ENCODE measurements at regions not wholly inside any gene's neighbourhood (a gene's known extent, or its start where the extent isn't known, plus 50 kb on each side); places are given as distances from the start of the nearest gene placed in this dataset.

DNA sequence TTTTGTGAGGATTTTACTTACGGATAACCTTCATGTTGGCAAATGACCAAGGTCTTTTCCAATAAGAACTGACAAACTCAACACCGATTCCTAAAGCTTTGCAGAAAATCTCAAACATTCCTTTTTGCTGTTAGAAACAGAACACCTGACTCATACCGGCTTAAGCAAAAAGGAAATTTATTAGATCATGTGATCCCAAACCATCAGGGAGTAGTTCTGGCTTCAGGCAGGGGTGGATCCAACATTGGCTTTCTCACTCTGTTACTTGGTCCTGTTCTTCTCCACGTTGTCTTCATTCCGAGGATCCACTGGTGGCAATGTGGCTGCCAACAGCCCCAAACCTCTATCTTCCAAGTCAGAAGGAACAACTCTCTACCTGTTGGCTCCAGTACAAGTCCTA, 95.9 kb upstream of the PMEPA1 start:
- DNase-seq, result no peak
- H3K9me3 Mint-ChIP-seq, result no peaks in the 10 kb centered on the region
- no peaks in the 10 kb centered on the region for H3K36me3 Mint-ChIP-seq
- no peak overlapping the region for H3K27ac Mint-ChIP-seq
- no peaks in the 10 kb centered on the region for H3K4me1 Mint-ChIP-seq
- no peaks in the 10 kb centered on the region for H3K27me3 Mint-ChIP-seq
- no peak overlapping the region for H3K4me3 Mint-ChIP-seq

- no peak for DNase-seq
- no peaks in the 10 kb centered on the region for H3K27me3 Mint-ChIP-seq
- H3K36me3 Mint-ChIP-seq, result no peaks in the 10 kb centered on the region
- H3K4me3 Mint-ChIP-seq, result no peak overlapping the region
- H3K9me3 Mint-ChIP-seq, result no peaks in the 10 kb centered on the region
- H3K4me1 Mint-ChIP-seq, result no peaks in the 10 kb centered on the region
- no peak overlapping the region for H3K27ac Mint-ChIP-seq
Observed at GRCh38 chr20:57804470-57805250, 94.8 kb upstream of the PMEPA1 start.

GRCh38 chr20:57803508-57804005, 93.7 kb upstream of the PMEPA1 start:
- no peak for DNase-seq
- Mint-ChIP-seq H3K27ac (no peak overlapping the region), H3K9me3 (no peaks in the 10 kb centered on the region)

GRCh38 chr20:57802765-57803507, 93.1 kb upstream of the PMEPA1 start:
- no peak for DNase-seq
- Mint-ChIP-seq H3K4me3 (no peak overlapping the region), H3K27me3 (no peaks in the 10 kb centered on the region), H3K36me3 (no peaks in the 10 kb centered on the region), H3K9me3 (no peaks in the 10 kb centered on the region), H3K4me1 (no peaks in the 10 kb centered on the region), H3K27ac (no peak overlapping the region)

More at GRCh38 chr20:57803508-57804005, 93.7 kb upstream of the PMEPA1 start:
- no peak overlapping the region for H3K4me3 Mint-ChIP-seq
- H3K27me3 Mint-ChIP-seq, result no peaks in the 10 kb centered on the region
- no peaks in the 10 kb centered on the region for H3K36me3 Mint-ChIP-seq
- H3K4me1 Mint-ChIP-seq, result no peaks in the 10 kb centered on the region

GRCh38 chr20:57801581-57801980, 91.8 kb upstream of the PMEPA1 start:
- Mint-ChIP-seq H3K27ac (no peak overlapping the region), H3K9me3 (no peaks in the 10 kb centered on the region), H3K36me3 (no peaks in the 10 kb centered on the region), H3K4me3 (no peak overlapping the region), H3K4me1 (no peaks in the 10 kb centered on the region), H3K27me3 (no peaks in the 10 kb centered on the region)
- no peak for DNase-seq

GRCh38 chr20:57800791-57801430, 91.1 kb upstream of the PMEPA1 start:
- Mint-ChIP-seq H3K4me1 (no peaks in the 10 kb centered on the region), H3K4me3 (no peak overlapping the region), H3K36me3 (no peaks in the 10 kb centered on the region), H3K27me3 (no peaks in the 10 kb centered on the region), H3K9me3 (no peaks in the 10 kb centered on the region), H3K27ac (no peak overlapping the region)
- DNase-seq, result no peak

GRCh38 chr20:57797401-57797800, 87.6 kb upstream of the PMEPA1 start:
- Mint-ChIP-seq H3K36me3 (no peaks in the 10 kb centered on the region), H3K9me3 (no peaks in the 10 kb centered on the region), H3K4me1 (no peaks in the 10 kb centered on the region), H3K27ac (no peak overlapping the region), H3K27me3 (no peaks in the 10 kb centered on the region), H3K4me3 (no peak overlapping the region)
- DNase-seq, result no peak

- Mint-ChIP-seq H3K36me3 (no peaks in the 10 kb centered on the region), H3K9me3 (no peaks in the 10 kb centered on the region), H3K27ac (no peak overlapping the region), H3K4me1 (no peaks in the 10 kb centered on the region), H3K27me3 (no peaks in the 10 kb centered on the region), H3K4me3 (no peak overlapping the region)
- no peak for DNase-seq
Observed at GRCh38 chr20:57795977-57796560, 86.3 kb upstream of the PMEPA1 start.

DNA sequence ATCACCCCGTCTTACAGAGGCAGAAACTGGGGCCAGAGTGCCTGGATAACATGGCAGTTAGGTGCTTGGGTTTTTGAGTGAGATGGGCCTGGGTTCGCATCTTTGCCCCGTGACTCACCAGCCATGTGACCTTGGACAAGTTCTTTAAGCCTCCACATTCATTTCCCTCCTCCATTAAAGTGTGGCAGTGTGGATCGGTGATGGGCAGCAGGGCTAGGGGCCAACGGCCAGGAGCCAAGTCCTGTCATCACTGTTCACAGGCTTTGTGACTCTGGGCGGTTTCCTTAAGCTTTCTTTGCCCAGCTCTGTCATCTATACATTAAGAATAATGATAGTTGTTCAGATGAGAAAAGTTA, 85.5 kb upstream of the PMEPA1 start:
- Mint-ChIP-seq H3K36me3 (no peaks in the 10 kb centered on the region), H3K4me1 (no peaks in the 10 kb centered on the region), H3K4me3 (no peak overlapping the region), H3K27me3 (no peaks in the 10 kb centered on the region), H3K27ac (no peak overlapping the region), H3K9me3 (no peaks in the 10 kb centered on the region)
- DNase-seq, result no peak

DNA sequence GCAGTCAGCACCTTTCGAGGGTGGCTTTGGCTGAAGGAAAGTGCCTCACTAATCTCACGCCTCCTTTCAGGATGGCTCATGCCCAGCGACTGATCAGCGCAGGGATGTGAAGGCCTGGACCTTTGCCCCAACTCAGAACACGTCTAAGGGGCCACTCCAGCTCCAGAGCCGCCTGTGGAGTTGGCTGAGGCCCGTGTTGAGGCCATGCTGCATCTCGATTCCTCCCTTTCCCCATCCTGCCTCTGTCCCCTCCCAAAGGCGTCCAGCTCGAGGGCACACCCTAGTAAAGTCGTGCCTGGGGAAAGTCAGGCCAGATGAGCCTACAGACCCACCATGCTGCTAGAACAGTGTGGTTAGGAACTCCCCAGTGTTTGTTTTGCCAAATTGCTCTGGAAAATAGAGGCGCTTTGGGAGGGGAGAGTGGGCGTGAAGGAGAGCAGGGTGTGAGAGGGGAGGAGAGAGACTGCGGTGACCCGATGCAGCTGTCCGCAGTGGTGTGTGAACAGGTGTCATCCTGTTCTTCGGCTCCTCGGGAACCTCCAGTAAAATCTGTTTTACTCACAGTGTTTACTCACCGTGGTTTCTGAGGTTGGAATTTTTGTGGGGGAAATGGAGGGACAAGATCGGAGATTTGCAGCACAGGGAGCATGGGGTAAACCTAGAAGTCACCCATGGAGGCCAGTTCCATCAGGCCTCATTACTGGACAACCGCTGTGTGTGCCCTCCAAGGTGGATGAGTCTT, 85.0 kb upstream of the PMEPA1 start:
- DNase-seq, result no peak
- Mint-ChIP-seq H3K9me3 (no peaks in the 10 kb centered on the region), H3K27me3 (no peaks in the 10 kb centered on the region), H3K27ac (no peak overlapping the region), H3K36me3 (no peaks in the 10 kb centered on the region), H3K4me3 (no peak overlapping the region), H3K4me1 (no peaks in the 10 kb centered on the region)

DNA sequence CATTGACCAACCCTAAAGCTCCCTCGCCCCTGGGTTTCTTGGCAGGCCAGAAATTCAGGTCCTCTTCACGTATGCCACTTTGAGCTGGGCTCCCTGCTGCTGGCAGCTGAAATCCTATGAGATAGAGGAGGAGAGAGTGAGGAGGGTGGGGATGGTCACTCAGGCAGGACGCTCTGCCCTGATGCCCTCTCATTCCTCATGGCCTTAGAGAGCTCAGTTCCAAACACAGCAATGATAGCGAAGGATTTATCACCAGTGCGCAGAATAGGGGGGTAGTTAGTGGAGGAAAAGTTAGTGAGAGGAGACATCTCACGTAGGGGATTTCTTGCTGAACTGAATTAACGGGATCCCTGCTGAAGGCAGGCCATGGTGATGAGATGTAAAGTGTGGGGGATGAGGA, 84.2 kb upstream of the PMEPA1 start:
- H3K4me3 Mint-ChIP-seq, result no peak overlapping the region
- no peaks in the 10 kb centered on the region for H3K36me3 Mint-ChIP-seq
- H3K4me1 Mint-ChIP-seq, result no peaks in the 10 kb centered on the region
- no peaks in the 10 kb centered on the region for H3K9me3 Mint-ChIP-seq
- H3K27me3 Mint-ChIP-seq, result no peaks in the 10 kb centered on the region
- DNase-seq, result no peak
- no peak overlapping the region for H3K27ac Mint-ChIP-seq

GRCh38 chr20:57793421-57793820, 83.6 kb upstream of the PMEPA1 start:
- Mint-ChIP-seq H3K27ac (no peak overlapping the region), H3K9me3 (no peaks in the 10 kb centered on the region), H3K27me3 (no peaks in the 10 kb centered on the region), H3K36me3 (no peaks in the 10 kb centered on the region), H3K4me1 (no peaks in the 10 kb centered on the region), H3K4me3 (no peak overlapping the region)
- no peak for DNase-seq

DNA sequence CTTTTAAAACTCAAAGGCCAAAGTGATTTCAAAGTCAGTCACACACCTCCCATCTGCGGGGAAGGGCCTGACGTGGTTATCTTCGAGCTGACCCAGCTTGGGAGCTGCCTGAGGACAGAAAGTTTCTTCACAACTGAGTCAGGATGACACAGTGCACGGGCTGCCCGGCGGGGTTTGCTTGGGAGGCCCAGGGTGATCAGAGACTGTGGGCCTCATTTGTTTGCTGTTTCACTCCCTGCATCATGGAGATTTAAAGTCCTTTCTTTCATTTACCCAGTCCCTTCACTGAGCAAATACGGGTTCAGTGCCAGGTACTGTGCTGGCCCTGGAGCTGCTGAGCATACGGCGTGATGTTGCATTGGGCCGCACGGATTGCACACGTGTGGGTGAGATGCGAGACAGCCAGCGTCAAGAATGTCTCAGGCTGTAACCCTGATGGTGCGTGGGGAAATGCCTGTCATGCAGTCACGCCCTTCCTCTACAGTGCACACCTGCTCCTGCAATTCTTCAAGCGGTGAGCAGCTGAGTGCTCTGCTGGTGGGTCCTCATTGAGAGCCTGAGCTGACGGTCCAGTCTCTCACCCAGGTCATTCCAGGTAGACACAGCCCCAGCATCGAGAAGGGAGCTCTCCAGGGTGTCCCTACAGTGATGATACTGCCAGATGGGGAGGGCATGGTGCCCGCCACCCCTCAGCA, 82.7 kb upstream of the PMEPA1 start:
- no peaks in the 10 kb centered on the region for H3K9me3 Mint-ChIP-seq
- no peak for DNase-seq
- no peak overlapping the region for H3K4me3 Mint-ChIP-seq
- no peak overlapping the region for H3K27ac Mint-ChIP-seq
- no peaks in the 10 kb centered on the region for H3K4me1 Mint-ChIP-seq
- H3K36me3 Mint-ChIP-seq, result no peaks in the 10 kb centered on the region
- no peaks in the 10 kb centered on the region for H3K27me3 Mint-ChIP-seq

- Mint-ChIP-seq H3K27me3 (no peaks in the 10 kb centered on the region), H3K27ac (no peak overlapping the region), H3K4me3 (no peak overlapping the region), H3K36me3 (no peaks in the 10 kb centered on the region), H3K9me3 (no peaks in the 10 kb centered on the region), H3K4me1 (no peaks in the 10 kb centered on the region)
- no peak for DNase-seq
Observed at GRCh38 chr20:57791966-57792365, 82.2 kb upstream of the PMEPA1 start.
